ENCODE measurements at regions not wholly inside any gene's neighbourhood (a gene's known extent, or its start where the extent isn't known, plus 50 kb on each side); places are given as distances from the start of the nearest gene placed in this dataset.
"Not testable (repeated sequence)": the region's sequence is repeated elsewhere in the genome, so short reads cannot be mapped to it uniquely, and the experiment has no call there.

- no peak overlapping the region for H3K27ac ChIP-seq
- H3K4me1 ChIP-seq: no peaks in the 10 kb centered on the region
- H3K27me3 ChIP-seq: no peaks in the 10 kb centered on the region
- peaks cover 0 to 9% of the 10 kb centered on the region in 2 donors for H3K9me3 ChIP-seq
- DNase-seq (ENCODE audit: low spot score): no peak
- TF ChIP-seq, protein P1, sequence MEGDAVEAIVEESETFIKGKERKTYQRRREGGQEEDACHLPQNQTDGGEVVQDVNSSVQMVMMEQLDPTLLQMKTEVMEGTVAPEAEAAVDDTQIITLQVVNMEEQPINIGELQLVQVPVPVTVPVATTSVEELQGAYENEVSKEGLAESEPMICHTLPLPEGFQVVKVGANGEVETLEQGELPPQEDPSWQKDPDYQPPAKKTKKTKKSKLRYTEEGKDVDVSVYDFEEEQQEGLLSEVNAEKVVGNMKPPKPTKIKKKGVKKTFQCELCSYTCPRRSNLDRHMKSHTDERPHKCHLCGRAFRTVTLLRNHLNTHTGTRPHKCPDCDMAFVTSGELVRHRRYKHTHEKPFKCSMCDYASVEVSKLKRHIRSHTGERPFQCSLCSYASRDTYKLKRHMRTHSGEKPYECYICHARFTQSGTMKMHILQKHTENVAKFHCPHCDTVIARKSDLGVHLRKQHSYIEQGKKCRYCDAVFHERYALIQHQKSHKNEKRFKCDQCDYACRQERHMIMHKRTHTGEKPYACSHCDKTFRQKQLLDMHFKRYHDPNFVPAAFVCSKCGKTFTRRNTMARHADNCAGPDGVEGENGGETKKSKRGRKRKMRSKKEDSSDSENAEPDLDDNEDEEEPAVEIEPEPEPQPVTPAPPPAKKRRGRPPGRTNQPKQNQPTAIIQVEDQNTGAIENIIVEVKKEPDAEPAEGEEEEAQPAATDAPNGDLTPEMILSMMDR (IDR thresholded peaks at IDR 0.05): no peak
- no peaks in the 10 kb centered on the region for H3K36me3 ChIP-seq
- no peak overlapping the region for H3K4me3 ChIP-seq
These were observed 316.2 kb upstream of the PPP2R3A start for GRCh38 chr3:135649361-135649760.

DNA sequence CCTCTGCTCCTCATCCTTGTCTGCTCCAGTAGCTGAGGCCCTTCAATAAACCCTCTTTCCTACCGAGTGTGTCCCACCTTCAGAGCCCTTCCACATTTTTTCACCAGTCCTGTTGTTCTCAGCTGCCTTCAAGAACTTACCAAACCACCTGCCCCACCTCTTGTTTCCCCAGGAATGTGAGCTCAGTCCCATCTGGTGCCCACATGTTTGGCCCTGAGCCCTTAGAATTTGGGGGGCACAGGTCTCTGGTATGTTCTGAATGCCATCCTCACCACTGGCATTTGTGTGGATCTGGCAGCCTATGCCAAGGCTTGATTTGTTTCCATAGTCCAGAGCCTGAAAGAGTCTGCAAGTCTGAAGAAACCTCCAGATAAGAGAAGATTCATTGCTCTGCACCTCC is 315.2 kb upstream of the PPP2R3A start:
- TF ChIP-seq, protein P1 (IDR thresholded peaks at IDR 0.05): no peak
- no peaks in the 10 kb centered on the region for H3K36me3 ChIP-seq
- H3K27me3 ChIP-seq: no peaks in the 10 kb centered on the region
- H3K4me1 ChIP-seq: no peaks in the 10 kb centered on the region
- H3K27ac ChIP-seq: no peak overlapping the region
- DNase-seq (ENCODE audit: low spot score): no peak
- peaks cover 0 to 9% of the 10 kb centered on the region in 2 donors for H3K9me3 ChIP-seq
- no peak overlapping the region for H3K4me3 ChIP-seq

DNA sequence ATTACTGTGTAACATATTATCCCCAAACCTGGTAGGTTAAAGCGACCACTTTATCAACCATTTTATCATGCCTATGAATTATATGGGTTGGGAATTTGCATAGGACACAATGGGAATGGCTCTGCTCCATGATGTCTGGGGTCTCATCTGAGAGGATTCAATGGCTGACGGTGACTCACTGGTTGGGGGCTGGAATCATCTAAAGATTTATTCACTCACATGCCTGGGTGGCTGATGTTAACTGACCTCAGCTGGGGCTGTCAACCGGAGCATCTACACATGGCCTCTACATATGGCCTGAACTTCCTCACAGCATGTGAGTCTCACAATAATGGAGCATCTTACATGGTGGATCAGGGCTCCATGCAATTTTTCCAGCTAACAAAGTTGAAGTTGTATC is 313.1 kb upstream of the PPP2R3A start:
- Histone ChIP-seq H3K4me3 (no peak overlapping the region), H3K36me3 (no peaks in the 10 kb centered on the region), H3K27ac (no peak overlapping the region), H3K27me3 (no peaks in the 10 kb centered on the region), H3K9me3 (peaks cover 0 to 1% of the 10 kb centered on the region in 2 donors), H3K4me1 (no peaks in the 10 kb centered on the region)
- DNase-seq (ENCODE audit: low spot score): no peak
- TF ChIP-seq, protein P1 (IDR thresholded peaks at IDR 0.05): no peak

- no peak for DNase-seq (ENCODE audit: low spot score)
- H3K36me3 ChIP-seq: no peaks in the 10 kb centered on the region
- TF ChIP-seq, protein P1 (IDR thresholded peaks at IDR 0.05): no peak
- H3K4me1 ChIP-seq: no peaks in the 10 kb centered on the region
- no peak overlapping the region for H3K27ac ChIP-seq
- H3K4me3 ChIP-seq: no peak overlapping the region
- H3K27me3 ChIP-seq: no peaks in the 10 kb centered on the region
- no peaks in the 10 kb centered on the region for H3K9me3 ChIP-seq
These were observed 310.2 kb upstream of the PPP2R3A start for GRCh38 chr3:135655328-135655727.

GRCh38 chr3:135658451-135658850 is 307.1 kb upstream of the PPP2R3A start:
- not testable (repeated sequence) for DNase-seq (ENCODE audit: low spot score); H3K9me3 ChIP-seq; H3K4me3 ChIP-seq; H3K4me1 ChIP-seq; H3K27me3 ChIP-seq; H3K27ac ChIP-seq; H3K36me3 ChIP-seq

- Histone ChIP-seq H3K9me3 (peaks cover 0 to 10% of the 10 kb centered on the region in 2 donors), H3K4me1 (no peaks in the 10 kb centered on the region), H3K36me3 (no peaks in the 10 kb centered on the region), H3K27me3 (no peaks in the 10 kb centered on the region), H3K4me3 (no peak overlapping the region), H3K27ac (no peak overlapping the region)
- TF ChIP-seq, protein P1 (IDR thresholded peaks at IDR 0.05): no peak
- DNase-seq (ENCODE audit: low spot score): no peak
These were observed 298.5 kb upstream of the PPP2R3A start for GRCh38 chr3:135667061-135667460.

Data from right atrium auricular region (tissue), 2 donors.